ENCODE measurements at regions not wholly inside any gene's neighbourhood (a gene's known extent, or its start where the extent isn't known, plus 50 kb on each side); places are given as distances from the start of the nearest gene placed in this dataset.

- Mint-ChIP-seq H3K36me3 (ENCODE audit: insufficient read depth) (no peaks in the 10 kb centered on the region), H3K27ac (no peak overlapping the region), H3K9me3 (ENCODE audit: low read depth) (no peaks in the 10 kb centered on the region), H3K4me1 (ENCODE audit: low read depth) (peaks cover 25% of the 10 kb centered on the region), H3K4me3 (ENCODE audit: low read depth) (no peak overlapping the region), H3K27me3 (no peaks in the 10 kb centered on the region)
- TF ChIP-seq, protein P1, sequence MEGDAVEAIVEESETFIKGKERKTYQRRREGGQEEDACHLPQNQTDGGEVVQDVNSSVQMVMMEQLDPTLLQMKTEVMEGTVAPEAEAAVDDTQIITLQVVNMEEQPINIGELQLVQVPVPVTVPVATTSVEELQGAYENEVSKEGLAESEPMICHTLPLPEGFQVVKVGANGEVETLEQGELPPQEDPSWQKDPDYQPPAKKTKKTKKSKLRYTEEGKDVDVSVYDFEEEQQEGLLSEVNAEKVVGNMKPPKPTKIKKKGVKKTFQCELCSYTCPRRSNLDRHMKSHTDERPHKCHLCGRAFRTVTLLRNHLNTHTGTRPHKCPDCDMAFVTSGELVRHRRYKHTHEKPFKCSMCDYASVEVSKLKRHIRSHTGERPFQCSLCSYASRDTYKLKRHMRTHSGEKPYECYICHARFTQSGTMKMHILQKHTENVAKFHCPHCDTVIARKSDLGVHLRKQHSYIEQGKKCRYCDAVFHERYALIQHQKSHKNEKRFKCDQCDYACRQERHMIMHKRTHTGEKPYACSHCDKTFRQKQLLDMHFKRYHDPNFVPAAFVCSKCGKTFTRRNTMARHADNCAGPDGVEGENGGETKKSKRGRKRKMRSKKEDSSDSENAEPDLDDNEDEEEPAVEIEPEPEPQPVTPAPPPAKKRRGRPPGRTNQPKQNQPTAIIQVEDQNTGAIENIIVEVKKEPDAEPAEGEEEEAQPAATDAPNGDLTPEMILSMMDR (IDR thresholded peaks at IDR 0.05; ENCODE audit: unreplicated experiment): no peak
- DNase-seq (ENCODE audit: low spot score, unreplicated experiment): no peak
Measured at GRCh38 chr5:96026406-96027041, 64.9 kb upstream of the ELL2 start.

GRCh38 chr5:96024683-96025475, 63.2 kb upstream of the ELL2 start:
- Mint-ChIP-seq H3K4me3 (ENCODE audit: low read depth) (no peak overlapping the region), H3K27me3 (no peaks in the 10 kb centered on the region), H3K27ac (no peak overlapping the region), H3K36me3 (ENCODE audit: insufficient read depth) (no peaks in the 10 kb centered on the region), H3K4me1 (ENCODE audit: low read depth) (peaks cover 22% of the 10 kb centered on the region), H3K9me3 (ENCODE audit: low read depth) (no peaks in the 10 kb centered on the region)
- TF ChIP-seq, protein P1 (IDR thresholded peaks at IDR 0.05; ENCODE audit: unreplicated experiment): no peak
- no peak for DNase-seq (ENCODE audit: low spot score, unreplicated experiment)

- H3K4me3 Mint-ChIP-seq (ENCODE audit: low read depth): no peak overlapping the region
- H3K36me3 Mint-ChIP-seq (ENCODE audit: insufficient read depth): no peaks in the 10 kb centered on the region
- no peaks in the 10 kb centered on the region for H3K9me3 Mint-ChIP-seq (ENCODE audit: low read depth)
- no peaks in the 10 kb centered on the region for H3K27me3 Mint-ChIP-seq
- H3K4me1 Mint-ChIP-seq (ENCODE audit: low read depth): peaks cover 22% of the 10 kb centered on the region
- no peak overlapping the region for H3K27ac Mint-ChIP-seq
- no peak for DNase-seq (ENCODE audit: low spot score, unreplicated experiment)
- TF ChIP-seq, protein P1 (IDR thresholded peaks at IDR 0.05; ENCODE audit: unreplicated experiment): no peak
Measured at GRCh38 chr5:96023518-96023917, 61.9 kb upstream of the ELL2 start.

GRCh38 chr5:96022971-96023370, 61.3 kb upstream of the ELL2 start:
- Mint-ChIP-seq H3K4me3 (ENCODE audit: low read depth) (no peak overlapping the region), H3K4me1 (ENCODE audit: low read depth) (peaks cover 23% of the 10 kb centered on the region), H3K9me3 (ENCODE audit: low read depth) (no peaks in the 10 kb centered on the region), H3K27ac (no peak overlapping the region), H3K27me3 (no peaks in the 10 kb centered on the region), H3K36me3 (ENCODE audit: insufficient read depth) (no peaks in the 10 kb centered on the region)
- TF ChIP-seq, protein P1 (IDR thresholded peaks at IDR 0.05; ENCODE audit: unreplicated experiment): no peak
- DNase-seq (ENCODE audit: low spot score, unreplicated experiment): no peak

DNA sequence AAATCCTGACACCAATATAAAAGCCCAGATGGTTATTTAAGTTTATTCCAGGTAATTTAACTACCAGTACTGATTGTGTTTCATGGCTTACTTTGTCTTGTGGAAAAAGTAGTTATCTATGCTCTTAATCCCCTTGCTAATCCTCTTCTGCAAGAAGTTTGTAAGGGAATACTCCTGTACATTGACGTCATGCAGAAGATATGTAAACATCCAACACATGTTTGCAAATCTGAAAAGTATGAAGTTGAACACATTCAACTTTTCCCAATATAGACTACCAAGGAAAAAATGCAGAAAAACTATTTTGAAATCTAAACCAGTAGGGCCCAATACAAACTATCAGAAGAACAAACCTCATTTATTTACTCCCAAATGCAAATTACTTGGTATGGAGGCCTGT, 56.3 kb upstream of the ELL2 start:
- TF ChIP-seq, protein P1 (IDR thresholded peaks at IDR 0.05; ENCODE audit: unreplicated experiment): no peak

More for the DNA sequence above, 56.3 kb upstream of the ELL2 start:
- Mint-ChIP-seq H3K27me3 (no peaks in the 10 kb centered on the region), H3K4me1 (ENCODE audit: low read depth) (peaks cover 10% of the 10 kb centered on the region), H3K9me3 (ENCODE audit: low read depth) (peaks cover 2% of the 10 kb centered on the region), H3K36me3 (ENCODE audit: insufficient read depth) (no peaks in the 10 kb centered on the region), H3K4me3 (ENCODE audit: low read depth) (no peak overlapping the region), H3K27ac (no peak overlapping the region)
- DNase-seq (ENCODE audit: low spot score, unreplicated experiment): no peak
